Liver (tissue), 8 donors: ENCODE measurements at regions not wholly inside any gene's neighbourhood (a gene's known extent, or its start where the extent isn't known, plus 50 kb on each side); places are given as distances from the start of the nearest gene placed in this dataset.

Source experiments
- DNase-seq: peaks from one replicate; pipeline ENCODE4 v3.0.0-alpha.2; 2017; ENCODE audit warnings: low spot score
- H3K27ac ChIP-seq, 2 donors: one replicate each; pipeline ENCODE4 v1.7.0; 2013; ENCODE audit warnings: inconsistent platforms in 2 of 2, low read length in 2 of 2, control low read depth in 1 of 2, low read depth in 1 of 2, mild to moderate bottlenecking in 1 of 2
- H3K27me3 ChIP-seq, 4 donors: one replicate each; pipeline versions ENCODE4 v1.6.1 to v1.7.0; 2013; ENCODE audit warnings: low read length in 3 of 4, inconsistent platforms in 1 of 4, mild to moderate bottlenecking in 1 of 4, moderate library complexity in 1 of 4; ENCODE audit not compliant: control insufficient read depth in 4 of 4, insufficient read depth in 4 of 4
- H3K36me3 ChIP-seq, 4 donors: one replicate each; pipeline versions ENCODE4 v1.6.1 to v1.7.0; 2013; ENCODE audit warnings: low read length in 3 of 4, mild to moderate bottlenecking in 3 of 4, low read depth in 1 of 4, moderate library complexity in 1 of 4; ENCODE audit not compliant: control insufficient read depth in 4 of 4, insufficient read depth in 3 of 4
- H3K4me1 ChIP-seq, 4 donors: one replicate each; pipeline versions ENCODE4 v1.6.1 to v1.7.0; 2013; ENCODE audit warnings: low read length in 3 of 4, mild to moderate bottlenecking in 3 of 4, moderate library complexity in 1 of 4; ENCODE audit not compliant: control insufficient read depth in 4 of 4, insufficient read depth in 4 of 4
- H3K4me3 ChIP-seq, 3 donors: one replicate each; pipeline versions ENCODE4 v1.6.1 to v1.7.0; 2013; ENCODE audit warnings: low read length in 3 of 3, control low read depth in 1 of 3, low read depth in 1 of 3, mild to moderate bottlenecking in 1 of 3
- H3K9ac ChIP-seq, 2 donors: one replicate each; pipeline ENCODE4 v1.7.0; 2013; ENCODE audit warnings: low read length in 2 of 2, mild to moderate bottlenecking in 2 of 2, moderate library complexity in 2 of 2, control low read depth in 1 of 2, low read depth in 1 of 2
- H3K9me3 ChIP-seq, 4 donors: one replicate each; pipeline versions ENCODE4 v1.6.1 to v1.7.0; 2013; ENCODE audit warnings: low read length in 3 of 4; ENCODE audit not compliant: control insufficient read depth in 4 of 4
- ATF3 ChIP-seq: IDR thresholded peaks from 2 replicates; pipeline ENCODE4 v1.6.1; 2016; ENCODE audit warnings: antibody characterized with exemption
- EGR1 ChIP-seq, 2 donors: IDR thresholded peaks; 2 replicates each; pipeline ENCODE4 v1.6.1; 2016 to 2018; ENCODE audit warnings: antibody characterized with exemption in 2 of 2, low read depth in 2 of 2
- FOXA1 ChIP-seq: IDR thresholded peaks from 2 replicates; pipeline ENCODE4 v1.6.1; 2016; ENCODE audit warnings: antibody characterized with exemption
- FOXA2 ChIP-seq: IDR thresholded peaks from 2 replicates; pipeline ENCODE4 v1.6.1; 2016; ENCODE audit warnings: antibody characterized with exemption
- GABPA ChIP-seq, 2 donors: IDR thresholded peaks in 1 of 2; conservative IDR thresholded peaks in 1 of 2; 2 replicates each; pipeline ENCODE4 v1.6.1; 2016; ENCODE audit warnings: antibody characterized with exemption in 2 of 2, mild to moderate bottlenecking in 1 of 2, moderate library complexity in 1 of 2
- HNF4A ChIP-seq, 2 donors: conservative IDR thresholded peaks; 2 replicates each; pipeline ENCODE4 v1.6.1; 2016; ENCODE audit warnings: antibody characterized with exemption in 2 of 2, mild to moderate bottlenecking in 2 of 2
- HNF4G ChIP-seq: IDR thresholded peaks from 2 replicates; pipeline ENCODE4 v1.6.1; 2016; ENCODE audit warnings: antibody characterized with exemption
- JUND ChIP-seq, 2 donors: IDR thresholded peaks; 2 replicates each; pipeline ENCODE4 v1.6.1; 2016; ENCODE audit warnings: antibody characterized with exemption in 2 of 2
- MAX ChIP-seq: IDR thresholded peaks from 2 replicates; pipeline ENCODE4 v1.6.1; 2016; ENCODE audit warnings: antibody characterized with exemption
- NR2F2 ChIP-seq: IDR thresholded peaks from 2 replicates; pipeline ENCODE4 v1.6.1; 2016; ENCODE audit warnings: antibody characterized with exemption
- RAD21 ChIP-seq, 2 donors: IDR thresholded peaks; 2 replicates each; pipeline ENCODE4 v1.6.1; 2016; ENCODE audit warnings: antibody characterized with exemption in 2 of 2, mild to moderate bottlenecking in 2 of 2
- RXRA ChIP-seq, 2 donors: IDR thresholded peaks; 2 replicates each; pipeline ENCODE4 v1.6.1; 2017 to 2018; ENCODE audit warnings: antibody characterized with exemption in 2 of 2, mild to moderate bottlenecking in 1 of 2
- SP1 ChIP-seq: IDR thresholded peaks from 2 replicates; pipeline ENCODE4 v1.6.1; 2018; ENCODE audit warnings: antibody characterized with exemption, mild to moderate bottlenecking
- YY1 ChIP-seq: IDR thresholded peaks from 2 replicates; pipeline ENCODE4 v1.6.1; 2016; ENCODE audit warnings: antibody characterized with exemption, mild to moderate bottlenecking
- WGBS: extraction: QIAGEN DNeasy Blood & Tissue Kit; methylation state at CpG from one replicate; pipeline ENCODE4 v1.1.7; 2013; 5-methylcytosine and 5-hydroxymethylcytosine counted together
- TF ChIP-seq, protein P1 (sequence below): IDR thresholded peaks from 2 replicates; pipeline ENCODE4 v1.6.1; 2016; ENCODE audit warnings: antibody characterized with exemption, mild to moderate bottlenecking
- TF ChIP-seq, protein P2 (sequence below): IDR thresholded peaks from 2 replicates; pipeline ENCODE4 v1.6.1; 2016; ENCODE audit warnings: antibody characterized with exemption
- TF ChIP-seq, protein P3 (sequence below): fragments of 150-350 bp; IDR thresholded peaks from 2 replicates; pipeline ENCODE4 v1.5.1; 2017; ENCODE audit warnings: improper control_type of control experiment, low read depth, low read length; ENCODE audit not compliant: missing input control
- donor health status: healthy.
- donor health status: healthy.
- donor health status: healthy.
- donor health status: healthy.
- donor health status: healthy.

GRCh38 chr4:179225594-179225993, 1783.4 kb upstream of the AGA start:
- no peaks in the 10 kb centered on the region for H3K9me3 ChIP-seq
- no peak for DNase-seq
- H3K27ac ChIP-seq = no peak overlapping the region
- H3K27me3 ChIP-seq = no peaks in the 10 kb centered on the region
- H3K36me3 ChIP-seq = no peaks in the 10 kb centered on the region
- no peaks in the 10 kb centered on the region for H3K4me1 ChIP-seq
- H3K9ac ChIP-seq = no peak overlapping the region
- 63% methylated on average over 5 of the region's 5 CpGs for WGBS
- H3K4me3 ChIP-seq = no peak overlapping the region
- TF ChIP-seq FOXA2 = no peak
- TF ChIP-seq MAX = no peak
- no peak for TF ChIP-seq HNF4A (conservative IDR thresholded peaks at IDR 0.05)
- no peak for TF ChIP-seq GABPA (IDR thresholded peaks at IDR 0.05 in 1 of 2, conservative IDR thresholded peaks at IDR 0.05 in 1 of 2)
- no peak for TF ChIP-seq HNF4G
- TF ChIP-seq RXRA (IDR thresholded peaks at IDR 0.05) = no peak
- TF ChIP-seq ATF3 = no peak

DNA sequence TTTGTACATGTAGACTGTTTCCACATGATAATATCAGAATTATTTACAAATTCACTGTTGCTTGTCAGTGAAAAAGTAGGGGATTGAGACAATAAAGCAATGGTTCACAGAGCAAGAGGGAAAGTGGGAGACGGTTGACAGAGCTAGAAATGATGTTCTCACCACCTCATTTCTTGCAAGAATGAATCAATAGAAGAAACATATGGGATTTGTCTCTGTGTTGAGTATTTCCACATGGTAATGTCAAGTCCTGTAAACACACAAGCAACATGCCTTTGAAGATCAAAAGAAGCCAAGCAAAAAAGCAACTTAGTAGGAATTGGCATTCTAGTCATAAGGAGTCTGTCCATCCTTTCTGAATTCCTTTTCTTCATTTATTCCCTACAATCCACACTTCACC, 1806.6 kb upstream of the AGA start:
- H3K4me3 ChIP-seq = no peak overlapping the region
- H3K9ac ChIP-seq = no peak overlapping the region
- H3K27ac ChIP-seq = no peak overlapping the region
- TF ChIP-seq YY1 (no peak), RAD21 (IDR thresholded peaks at IDR 0.05) (no peak), FOXA2 (no peak), RXRA (IDR thresholded peaks at IDR 0.05) (no peak)
- TF ChIP-seq, protein P1, sequence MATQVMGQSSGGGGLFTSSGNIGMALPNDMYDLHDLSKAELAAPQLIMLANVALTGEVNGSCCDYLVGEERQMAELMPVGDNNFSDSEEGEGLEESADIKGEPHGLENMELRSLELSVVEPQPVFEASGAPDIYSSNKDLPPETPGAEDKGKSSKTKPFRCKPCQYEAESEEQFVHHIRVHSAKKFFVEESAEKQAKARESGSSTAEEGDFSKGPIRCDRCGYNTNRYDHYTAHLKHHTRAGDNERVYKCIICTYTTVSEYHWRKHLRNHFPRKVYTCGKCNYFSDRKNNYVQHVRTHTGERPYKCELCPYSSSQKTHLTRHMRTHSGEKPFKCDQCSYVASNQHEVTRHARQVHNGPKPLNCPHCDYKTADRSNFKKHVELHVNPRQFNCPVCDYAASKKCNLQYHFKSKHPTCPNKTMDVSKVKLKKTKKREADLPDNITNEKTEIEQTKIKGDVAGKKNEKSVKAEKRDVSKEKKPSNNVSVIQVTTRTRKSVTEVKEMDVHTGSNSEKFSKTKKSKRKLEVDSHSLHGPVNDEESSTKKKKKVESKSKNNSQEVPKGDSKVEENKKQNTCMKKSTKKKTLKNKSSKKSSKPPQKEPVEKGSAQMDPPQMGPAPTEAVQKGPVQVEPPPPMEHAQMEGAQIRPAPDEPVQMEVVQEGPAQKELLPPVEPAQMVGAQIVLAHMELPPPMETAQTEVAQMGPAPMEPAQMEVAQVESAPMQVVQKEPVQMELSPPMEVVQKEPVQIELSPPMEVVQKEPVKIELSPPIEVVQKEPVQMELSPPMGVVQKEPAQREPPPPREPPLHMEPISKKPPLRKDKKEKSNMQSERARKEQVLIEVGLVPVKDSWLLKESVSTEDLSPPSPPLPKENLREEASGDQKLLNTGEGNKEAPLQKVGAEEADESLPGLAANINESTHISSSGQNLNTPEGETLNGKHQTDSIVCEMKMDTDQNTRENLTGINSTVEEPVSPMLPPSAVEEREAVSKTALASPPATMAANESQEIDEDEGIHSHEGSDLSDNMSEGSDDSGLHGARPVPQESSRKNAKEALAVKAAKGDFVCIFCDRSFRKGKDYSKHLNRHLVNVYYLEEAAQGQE = no peak
- no peaks in the 10 kb centered on the region for H3K4me1 ChIP-seq
- no peaks in the 10 kb centered on the region for H3K9me3 ChIP-seq
- H3K27me3 ChIP-seq = no peaks in the 10 kb centered on the region
- H3K36me3 ChIP-seq = no peaks in the 10 kb centered on the region
- DNase-seq = no peak
- WGBS = 34% methylated on average over 1 of the region's 1 CpG

GRCh38 chr4:179268791-179269190, 1826.6 kb upstream of the AGA start:
- 84% methylated on average over 2 of the region's 2 CpGs for WGBS
- peaks cover 0 to 2% (median 1%) of the 10 kb centered on the region in 4 donors for H3K9me3 ChIP-seq
- no peak for DNase-seq
- no peak overlapping the region for H3K9ac ChIP-seq
- no peak overlapping the region for H3K4me3 ChIP-seq
- no peaks in the 10 kb centered on the region for H3K4me1 ChIP-seq
- H3K27ac ChIP-seq = no peak overlapping the region
- no peaks in the 10 kb centered on the region for H3K36me3 ChIP-seq
- H3K27me3 ChIP-seq = no peaks in the 10 kb centered on the region
- TF ChIP-seq, protein P2, sequence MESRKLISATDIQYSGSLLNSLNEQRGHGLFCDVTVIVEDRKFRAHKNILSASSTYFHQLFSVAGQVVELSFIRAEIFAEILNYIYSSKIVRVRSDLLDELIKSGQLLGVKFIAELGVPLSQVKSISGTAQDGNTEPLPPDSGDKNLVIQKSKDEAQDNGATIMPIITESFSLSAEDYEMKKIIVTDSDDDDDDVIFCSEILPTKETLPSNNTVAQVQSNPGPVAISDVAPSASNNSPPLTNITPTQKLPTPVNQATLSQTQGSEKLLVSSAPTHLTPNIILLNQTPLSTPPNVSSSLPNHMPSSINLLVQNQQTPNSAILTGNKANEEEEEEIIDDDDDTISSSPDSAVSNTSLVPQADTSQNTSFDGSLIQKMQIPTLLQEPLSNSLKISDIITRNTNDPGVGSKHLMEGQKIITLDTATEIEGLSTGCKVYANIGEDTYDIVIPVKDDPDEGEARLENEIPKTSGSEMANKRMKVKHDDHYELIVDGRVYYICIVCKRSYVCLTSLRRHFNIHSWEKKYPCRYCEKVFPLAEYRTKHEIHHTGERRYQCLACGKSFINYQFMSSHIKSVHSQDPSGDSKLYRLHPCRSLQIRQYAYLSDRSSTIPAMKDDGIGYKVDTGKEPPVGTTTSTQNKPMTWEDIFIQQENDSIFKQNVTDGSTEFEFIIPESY = no peak
- no peak for TF ChIP-seq RAD21 (IDR thresholded peaks at IDR 0.05)
- no peak for TF ChIP-seq GABPA (IDR thresholded peaks at IDR 0.05 in 1 of 2, conservative IDR thresholded peaks at IDR 0.05 in 1 of 2)
- TF ChIP-seq, protein P3, sequence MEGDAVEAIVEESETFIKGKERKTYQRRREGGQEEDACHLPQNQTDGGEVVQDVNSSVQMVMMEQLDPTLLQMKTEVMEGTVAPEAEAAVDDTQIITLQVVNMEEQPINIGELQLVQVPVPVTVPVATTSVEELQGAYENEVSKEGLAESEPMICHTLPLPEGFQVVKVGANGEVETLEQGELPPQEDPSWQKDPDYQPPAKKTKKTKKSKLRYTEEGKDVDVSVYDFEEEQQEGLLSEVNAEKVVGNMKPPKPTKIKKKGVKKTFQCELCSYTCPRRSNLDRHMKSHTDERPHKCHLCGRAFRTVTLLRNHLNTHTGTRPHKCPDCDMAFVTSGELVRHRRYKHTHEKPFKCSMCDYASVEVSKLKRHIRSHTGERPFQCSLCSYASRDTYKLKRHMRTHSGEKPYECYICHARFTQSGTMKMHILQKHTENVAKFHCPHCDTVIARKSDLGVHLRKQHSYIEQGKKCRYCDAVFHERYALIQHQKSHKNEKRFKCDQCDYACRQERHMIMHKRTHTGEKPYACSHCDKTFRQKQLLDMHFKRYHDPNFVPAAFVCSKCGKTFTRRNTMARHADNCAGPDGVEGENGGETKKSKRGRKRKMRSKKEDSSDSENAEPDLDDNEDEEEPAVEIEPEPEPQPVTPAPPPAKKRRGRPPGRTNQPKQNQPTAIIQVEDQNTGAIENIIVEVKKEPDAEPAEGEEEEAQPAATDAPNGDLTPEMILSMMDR = no peak
- no peak for TF ChIP-seq NR2F2
- no peak for TF ChIP-seq FOXA2
- TF ChIP-seq JUND (IDR thresholded peaks at IDR 0.05) = no peak
- TF ChIP-seq, protein P1 = no peak
- TF ChIP-seq EGR1 (IDR thresholded peaks at IDR 0.05; ENCODE audit: low read depth in 2 of 2) = no peak
- TF ChIP-seq YY1 = no peak
- TF ChIP-seq SP1 = no peak
- TF ChIP-seq MAX = no peak
- no peak for TF ChIP-seq FOXA1
